ENCODE measurements at regions not wholly inside any gene's neighbourhood (a gene's known extent, or its start where the extent isn't known, plus 50 kb on each side); places are given as distances from the start of the nearest gene placed in this dataset.
"Not testable (repeated sequence)": the region's sequence is repeated elsewhere in the genome, so short reads cannot be mapped to it uniquely, and the experiment has no call there.

GRCh38 chr9:75628952-75629351 is 261.5 kb upstream of the PCSK5 start:
- no peak for DNase-seq

DNA sequence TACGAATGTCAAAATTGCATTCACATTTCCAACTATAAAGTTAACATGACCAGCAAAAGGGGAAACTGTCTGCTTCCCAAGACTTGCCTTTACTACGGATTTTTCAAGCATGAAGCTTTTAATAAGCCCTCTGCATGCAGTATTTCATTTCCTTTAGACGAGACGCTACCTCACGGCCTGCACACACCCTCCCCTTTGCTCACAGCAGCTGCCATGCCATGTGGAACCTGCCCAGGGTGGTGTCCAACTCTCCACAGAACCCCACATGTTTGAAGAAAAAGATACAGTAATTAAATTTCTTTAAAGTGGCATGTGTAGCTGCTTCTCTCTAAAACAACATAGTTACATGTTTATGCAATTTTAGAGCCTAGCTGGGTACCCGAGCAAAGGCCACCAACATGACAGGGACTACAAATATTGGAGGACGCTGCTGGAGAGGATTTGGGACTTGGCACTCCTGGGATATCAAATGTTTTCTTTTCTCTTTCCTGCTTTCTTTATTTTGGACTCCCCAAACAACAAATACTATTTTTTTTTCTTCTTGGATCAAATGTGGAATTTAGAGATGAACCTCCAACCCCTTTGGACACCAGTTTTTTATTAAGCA is 256.9 kb upstream of the PCSK5 start:
- DNase-seq = no peak

- no peak for DNase-seq
These were observed 253.9 kb upstream of the PCSK5 start for GRCh38 chr9:75636427-75637045.

DNA sequence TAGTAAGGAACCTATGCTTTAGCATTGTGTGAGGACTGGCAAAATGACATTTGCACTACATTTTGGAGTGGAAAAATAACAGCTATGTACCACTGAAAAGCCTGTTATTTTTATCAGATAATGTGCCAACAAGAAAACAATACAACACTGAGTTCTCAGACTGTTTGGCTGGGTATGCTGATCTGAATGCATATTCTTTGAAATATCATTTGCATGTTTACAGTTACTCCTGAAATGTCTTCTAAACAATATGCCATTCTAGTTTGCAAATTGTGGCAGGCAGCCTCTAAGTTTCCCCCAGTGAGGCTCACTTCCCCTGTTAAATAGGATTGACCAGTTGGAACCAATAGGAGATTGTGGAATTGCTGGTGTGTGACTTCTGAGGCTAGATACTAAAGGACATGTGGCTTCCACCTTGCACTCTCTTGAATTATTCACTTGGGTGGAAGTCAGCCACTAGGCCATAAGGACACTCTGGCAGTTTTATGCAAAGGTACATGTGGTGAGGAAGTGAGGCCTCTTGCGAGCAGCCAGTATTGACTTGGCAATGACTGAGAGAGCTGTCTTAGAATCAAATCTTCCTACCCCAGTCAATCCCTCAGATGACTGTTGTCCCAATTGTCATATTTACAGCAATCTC is 250.4 kb upstream of the PCSK5 start:
- DNase-seq = no peak

- no peak for DNase-seq
These were observed 248.0 kb upstream of the PCSK5 start for GRCh38 chr9:75642522-75642921.

GRCh38 chr9:75644649-75645048 is 245.8 kb upstream of the PCSK5 start:
- no peak for DNase-seq

DNA sequence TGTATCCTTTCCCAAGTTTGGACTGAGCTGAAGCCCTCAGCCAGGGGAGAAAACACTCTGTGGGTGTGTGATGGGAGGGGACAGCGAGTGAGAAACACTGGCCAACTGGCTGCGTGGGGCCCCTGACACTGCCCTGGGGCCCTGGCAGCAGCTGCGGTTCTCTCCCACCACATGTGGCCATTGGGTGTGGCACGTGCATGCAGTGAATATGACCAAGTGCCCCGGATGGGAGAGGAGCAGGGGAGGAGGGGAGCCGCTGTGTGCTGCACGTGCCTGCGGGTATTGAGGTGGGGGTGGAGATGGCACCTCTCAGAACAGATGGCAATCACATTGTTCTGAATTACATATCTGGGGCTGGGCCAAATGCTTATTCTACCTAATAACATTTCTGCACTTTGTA is 242.4 kb upstream of the PCSK5 start:
- no peak for DNase-seq

DNA sequence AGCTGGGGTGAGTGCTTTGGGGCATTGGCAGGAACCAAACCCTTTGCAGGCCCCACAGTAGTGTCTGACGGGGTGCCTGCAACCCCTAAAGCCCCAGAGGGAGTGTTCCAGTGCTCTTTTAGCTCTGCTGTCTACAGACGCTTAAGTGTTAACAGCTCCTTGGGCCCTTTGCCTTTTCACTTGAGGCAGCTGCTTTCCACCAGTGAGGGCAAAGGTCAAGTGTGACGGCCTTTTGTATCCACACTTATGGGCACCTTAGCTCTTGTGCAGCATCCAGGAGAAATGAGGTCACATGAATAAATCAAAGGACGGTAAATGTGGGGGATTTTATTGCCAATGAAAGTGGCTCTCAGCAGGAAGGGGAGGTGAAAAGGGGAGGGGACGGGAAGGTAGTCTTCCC is 241.4 kb upstream of the PCSK5 start:
- DNase-seq = no peak

DNA sequence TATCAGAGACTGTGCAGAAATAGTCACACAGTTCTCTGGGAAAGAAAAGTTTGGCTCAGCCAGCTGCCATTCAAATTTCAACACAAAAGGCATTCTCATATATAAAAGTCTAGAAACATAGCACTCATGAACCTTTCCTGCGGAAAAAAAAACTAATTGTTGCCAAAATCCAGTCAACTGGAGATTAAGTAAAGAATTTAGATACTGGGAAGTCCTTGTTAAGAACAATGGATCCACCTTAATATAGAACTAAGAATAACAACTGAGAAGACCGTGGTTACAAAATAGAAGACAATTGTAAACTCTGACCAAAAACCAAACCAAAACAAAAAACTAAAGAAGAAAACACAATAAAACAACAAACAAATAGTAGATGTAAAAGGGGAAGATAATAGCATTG is 238.8 kb upstream of the PCSK5 start:
- DNase-seq = no peak

- no peak for DNase-seq
These were observed 237.1 kb upstream of the PCSK5 start for GRCh38 chr9:75653335-75653734.

GRCh38 chr9:75653750-75654149 is 236.7 kb upstream of the PCSK5 start:
- DNase-seq = no peak

- DNase-seq = no peak
These were observed 233.5 kb upstream of the PCSK5 start for GRCh38 chr9:75657015-75657414.

DNA sequence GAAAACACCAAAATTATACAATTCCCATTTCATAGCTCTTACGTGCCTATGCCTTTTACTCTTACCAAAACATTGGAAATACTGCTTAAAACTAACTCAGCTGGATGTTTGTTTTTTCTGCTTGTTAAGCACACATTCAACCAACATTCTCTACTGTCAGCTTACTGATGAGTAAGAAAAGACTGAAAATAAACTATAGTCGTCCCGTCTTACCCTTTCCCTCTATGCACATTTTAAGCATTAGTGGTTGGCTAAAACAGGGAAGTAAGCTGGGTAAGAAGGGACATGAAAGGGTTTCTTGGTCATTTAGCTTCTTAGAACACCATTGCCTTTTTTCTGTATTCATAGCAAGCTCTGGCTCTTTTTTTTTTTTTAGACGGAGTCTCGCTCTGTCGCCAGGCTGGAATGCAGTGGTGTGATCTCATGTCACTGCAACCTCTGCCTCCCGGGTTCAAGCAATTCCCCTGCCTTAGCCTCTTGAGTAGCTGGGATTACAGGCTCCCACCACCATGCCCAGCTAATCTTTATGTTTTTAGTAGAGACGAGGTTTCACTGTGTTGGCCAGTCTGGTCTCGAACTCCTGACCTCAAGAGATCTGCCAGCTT is 232.1 kb upstream of the PCSK5 start:
- no peak for DNase-seq

- DNase-seq = no peak
These were observed 225.9 kb upstream of the PCSK5 start for GRCh38 chr9:75664597-75664996.

DNA sequence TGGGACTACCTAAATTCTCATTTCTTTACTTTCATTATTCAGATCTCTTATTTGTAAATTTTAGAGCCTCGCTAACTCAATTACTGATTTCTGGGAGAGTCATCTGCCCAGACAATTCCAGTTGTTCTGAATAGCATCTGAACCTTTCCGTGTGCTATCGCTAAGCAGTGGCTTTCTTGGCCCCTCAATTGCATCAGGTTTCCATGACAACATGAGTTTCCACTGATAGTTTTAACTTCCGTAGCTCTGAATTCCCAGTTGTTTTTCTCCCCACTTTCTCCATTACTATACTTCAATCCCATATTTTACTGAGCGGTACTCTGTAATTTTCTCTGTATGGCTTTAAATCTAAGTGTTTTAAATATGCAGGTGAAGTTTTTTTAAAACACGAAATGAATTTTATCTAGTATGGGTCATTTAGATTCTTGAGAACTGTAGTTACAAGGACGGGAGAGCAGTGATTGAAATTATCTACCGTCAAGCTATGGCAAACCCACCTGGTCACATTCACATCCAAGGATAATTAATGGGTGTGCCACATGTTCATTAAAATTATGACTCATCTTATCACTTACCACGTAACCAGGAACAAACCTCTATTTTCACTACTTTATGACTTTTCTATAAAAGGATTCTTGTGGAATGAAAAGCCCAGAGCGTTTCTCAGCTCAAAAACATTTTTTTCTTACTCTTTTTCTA is 223.5 kb upstream of the PCSK5 start:
- DNase-seq = no peak

DNA sequence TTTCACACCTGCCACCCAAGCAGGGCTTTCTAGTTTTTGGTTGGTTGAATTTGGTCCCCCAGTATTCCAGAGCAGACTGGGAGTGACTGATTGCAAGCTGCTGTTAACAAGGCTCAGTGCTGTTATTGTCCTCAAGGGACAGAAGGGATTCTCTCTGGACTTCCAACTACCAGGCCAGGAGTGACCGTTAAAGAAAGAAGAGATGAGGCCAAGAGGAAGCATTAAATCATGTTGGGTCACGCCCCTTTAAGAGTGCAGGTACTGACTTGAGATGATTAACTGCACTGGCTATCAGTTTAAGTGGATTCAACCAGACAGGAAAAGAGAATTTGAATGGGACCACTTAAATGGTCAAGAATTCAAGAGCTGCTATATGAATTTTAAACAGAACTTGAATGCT is 220.8 kb upstream of the PCSK5 start:
- DNase-seq = no peak

DNA sequence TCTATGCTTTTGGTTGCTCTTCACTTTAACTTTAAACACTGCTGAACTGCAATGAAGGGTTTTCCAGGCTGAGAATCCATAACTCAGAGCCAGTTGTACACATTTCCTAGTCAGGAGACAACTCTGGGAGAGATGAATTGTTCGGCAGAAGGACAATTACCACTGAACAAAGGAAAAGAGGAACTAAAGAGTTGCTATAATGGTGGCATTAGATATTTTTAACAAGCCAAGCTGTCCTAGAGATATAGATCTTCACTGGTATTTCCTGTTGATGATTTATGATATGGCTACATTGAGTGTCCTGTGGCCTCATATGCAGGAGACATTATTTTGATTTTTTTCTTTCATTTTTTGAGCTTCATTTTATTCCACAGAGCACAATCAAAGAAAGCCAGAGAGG is 219.1 kb upstream of the PCSK5 start:
- no peak for DNase-seq

DNA sequence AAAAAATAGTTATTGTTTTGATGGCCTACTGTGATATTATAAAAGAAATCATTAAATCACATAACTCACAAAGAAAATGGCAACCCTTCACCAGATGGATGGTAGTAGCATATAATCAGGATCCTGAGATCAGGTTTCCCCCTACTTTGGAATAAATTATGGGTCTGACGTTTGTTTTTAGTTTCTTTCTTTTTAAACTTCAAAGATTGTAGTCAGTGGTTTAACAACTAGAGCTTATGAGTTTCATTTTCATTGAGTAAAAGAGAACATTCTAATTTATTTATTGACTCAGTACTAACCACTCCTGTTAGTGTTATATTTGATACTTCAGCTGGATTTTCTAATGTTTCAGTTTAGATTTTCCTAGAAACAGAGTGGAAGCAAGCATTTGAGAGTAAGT is 218.0 kb upstream of the PCSK5 start:
- no peak for DNase-seq

- no peak for DNase-seq
These were observed 206.9 kb upstream of the PCSK5 start for GRCh38 chr9:75683591-75683990.

GRCh38 chr9:75685062-75685461 is 205.4 kb upstream of the PCSK5 start:
- no peak for DNase-seq

DNA sequence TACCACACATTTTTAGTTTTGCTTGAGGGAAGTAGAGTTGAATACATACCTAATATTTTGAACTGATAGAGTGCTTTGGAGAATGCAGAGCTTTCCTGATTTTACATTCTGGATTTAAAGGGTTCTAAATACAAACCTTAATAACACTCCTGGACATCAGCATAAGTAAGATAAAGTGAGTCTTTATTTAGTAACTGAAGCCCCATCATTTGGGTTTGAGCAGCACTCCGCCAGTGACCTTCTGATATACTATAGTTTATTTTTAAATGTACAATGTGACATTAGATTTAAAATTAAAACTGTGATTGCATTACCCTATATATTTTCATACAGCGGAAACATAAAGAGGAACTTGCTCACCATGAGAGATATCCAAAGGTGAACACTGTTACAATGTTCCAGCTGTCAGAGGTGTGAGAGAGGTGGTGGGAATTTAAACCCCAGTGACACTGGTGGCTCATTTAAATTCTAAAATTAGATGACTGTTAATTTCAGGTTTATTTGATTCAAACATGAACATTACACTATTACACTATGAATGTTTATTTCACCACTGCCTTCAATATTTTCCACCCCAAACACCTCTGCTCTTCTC is 203.0 kb upstream of the PCSK5 start:
- DNase-seq = no peak

DNA sequence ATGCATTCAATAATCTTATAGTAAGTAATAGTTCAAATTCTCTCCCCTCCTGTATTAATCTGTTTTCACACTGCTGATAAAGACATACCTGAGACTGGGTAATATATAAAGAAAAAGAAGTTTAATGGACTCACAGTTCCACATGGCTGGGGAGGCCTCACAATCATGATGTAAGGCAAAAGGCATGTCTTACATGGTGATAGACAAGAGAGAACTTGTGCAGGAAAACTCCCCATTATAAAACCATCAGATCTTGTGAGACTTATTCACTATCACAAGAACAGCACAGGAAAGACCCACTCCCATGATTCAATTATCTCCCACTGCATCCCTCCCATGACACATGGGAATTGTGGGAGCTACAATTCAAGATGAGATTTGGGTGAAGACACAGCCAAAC is 199.9 kb upstream of the PCSK5 start:
- DNase-seq = not testable (repeated sequence)

DNA sequence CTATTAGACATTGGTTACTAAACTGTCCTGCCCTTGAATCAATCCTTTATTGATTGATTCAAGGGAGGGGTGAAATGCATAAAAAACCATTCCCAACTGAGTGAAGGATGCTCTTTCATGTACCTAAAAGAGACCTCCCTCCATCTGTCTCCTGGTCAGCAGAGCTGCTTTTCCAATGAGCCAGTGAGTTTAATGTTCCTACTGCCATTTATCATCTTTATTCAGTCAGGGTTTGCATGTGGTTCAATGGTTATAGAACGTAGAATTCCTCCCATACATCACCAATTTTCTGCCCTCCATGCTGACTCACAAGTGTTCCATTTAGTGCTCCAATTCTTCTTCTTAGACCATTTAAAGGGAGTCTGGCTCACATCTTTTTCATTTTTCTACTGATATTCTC is 199.1 kb upstream of the PCSK5 start:
- no peak for DNase-seq
